ENCODE measurements at regions not wholly inside any gene's neighbourhood (a gene's known extent, or its start where the extent isn't known, plus 50 kb on each side); places are given as distances from the start of the nearest gene placed in this dataset.

DNA sequence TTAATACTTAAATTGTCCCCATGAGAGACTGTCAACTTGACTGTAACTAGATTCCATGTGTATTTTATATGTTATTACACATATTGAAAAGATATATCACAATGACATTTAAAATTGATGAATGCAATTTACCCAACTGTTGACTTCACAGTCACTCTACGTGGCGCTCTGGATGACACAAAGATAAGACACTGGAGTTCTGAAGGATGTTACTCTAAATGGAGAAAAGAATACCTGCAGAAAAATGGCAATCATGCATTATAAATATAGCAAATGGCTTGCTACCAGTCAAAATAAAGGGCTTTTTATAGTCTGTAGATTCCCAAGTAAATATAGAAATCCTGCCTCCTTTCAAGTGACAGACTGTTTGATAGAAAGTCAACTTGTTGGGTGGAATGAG lies 143.6 kb upstream of the KLF6 start:
- TF ChIP-seq, protein P1, sequence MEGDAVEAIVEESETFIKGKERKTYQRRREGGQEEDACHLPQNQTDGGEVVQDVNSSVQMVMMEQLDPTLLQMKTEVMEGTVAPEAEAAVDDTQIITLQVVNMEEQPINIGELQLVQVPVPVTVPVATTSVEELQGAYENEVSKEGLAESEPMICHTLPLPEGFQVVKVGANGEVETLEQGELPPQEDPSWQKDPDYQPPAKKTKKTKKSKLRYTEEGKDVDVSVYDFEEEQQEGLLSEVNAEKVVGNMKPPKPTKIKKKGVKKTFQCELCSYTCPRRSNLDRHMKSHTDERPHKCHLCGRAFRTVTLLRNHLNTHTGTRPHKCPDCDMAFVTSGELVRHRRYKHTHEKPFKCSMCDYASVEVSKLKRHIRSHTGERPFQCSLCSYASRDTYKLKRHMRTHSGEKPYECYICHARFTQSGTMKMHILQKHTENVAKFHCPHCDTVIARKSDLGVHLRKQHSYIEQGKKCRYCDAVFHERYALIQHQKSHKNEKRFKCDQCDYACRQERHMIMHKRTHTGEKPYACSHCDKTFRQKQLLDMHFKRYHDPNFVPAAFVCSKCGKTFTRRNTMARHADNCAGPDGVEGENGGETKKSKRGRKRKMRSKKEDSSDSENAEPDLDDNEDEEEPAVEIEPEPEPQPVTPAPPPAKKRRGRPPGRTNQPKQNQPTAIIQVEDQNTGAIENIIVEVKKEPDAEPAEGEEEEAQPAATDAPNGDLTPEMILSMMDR (conservative IDR thresholded peaks at IDR 0.05): no peak
- no peak for TF ChIP-seq EZH2 (IDR thresholded peaks at IDR 0.05; ENCODE audit: low read depth)

GRCh38 chr10:3928078-3928477 lies 143.1 kb upstream of the KLF6 start:
- POLR2A ChIA-PET (ENCODE audit: unreplicated experiment): no interaction called here
- H2AFZ ChIP-seq: no peak overlapping the region
- H3K4me3 ChIP-seq: no peak overlapping the region
- H3K4me1 ChIP-seq (replicated peaks; ENCODE audit: insufficient read depth): no peaks in the 10 kb centered on the region; the same call in 1 of the 2 replicates
- H3K9me2 ChIP-seq (ENCODE audit: insufficient read depth): no peaks in the 10 kb centered on the region
- intact Hi-C loops (cut with micrococcal nuclease; ENCODE audit: unreplicated experiment): no loop called here
- no peak for DNase-seq
- no peaks in the 10 kb centered on the region for H3K36me3 ChIP-seq (ENCODE audit: low read depth)
- no peak for TF ChIP-seq EZH2 (IDR thresholded peaks at IDR 0.05; ENCODE audit: low read depth)
- TF ChIP-seq, protein P1 (conservative IDR thresholded peaks at IDR 0.05): no peak
- no peaks in the 10 kb centered on the region for H4K20me1 ChIP-seq (ENCODE audit: insufficient read depth)
- no TSS peak for BruUV-seq (replicated peaks)
- no peaks in the 10 kb centered on the region for H3K79me2 ChIP-seq (ENCODE audit: low read depth)
- no peak overlapping the region for H3K27ac ChIP-seq
- no peaks in the 10 kb centered on the region for H3K9me3 ChIP-seq (ENCODE audit: insufficient read depth, low read depth)
- H3K27me3 ChIP-seq (ENCODE audit: insufficient read depth, low read depth): no peaks in the 10 kb centered on the region
- H3K4me2 ChIP-seq: no peak overlapping the region
- CTCF ChIA-PET: no interaction called here
- H3F3A ChIP-seq (ENCODE audit: insufficient read depth, low read depth): 0 out of 2 replicates have a peak, but pooled peaks cover 6% of the 10 kb centered on the region

More for the DNA sequence above, 143.6 kb upstream of the KLF6 start:
- no TSS peak for BruUV-seq (replicated peaks)
- ChIA-PET POLR2A (ENCODE audit: unreplicated experiment) (no interaction called here), CTCF (no interaction called here)
- Histone ChIP-seq H3K4me2 (no peak overlapping the region), H3K27ac (no peak overlapping the region), H3K4me3 (no peak overlapping the region), H3K27me3 (ENCODE audit: insufficient read depth, low read depth) (no peaks in the 10 kb centered on the region), H3F3A (ENCODE audit: insufficient read depth, low read depth) (0 out of 2 replicates have a peak, but pooled peaks cover 6% of the 10 kb centered on the region), H3K9me2 (ENCODE audit: insufficient read depth) (no peaks in the 10 kb centered on the region), H3K9me3 (ENCODE audit: insufficient read depth, low read depth) (no peaks in the 10 kb centered on the region), H4K20me1 (ENCODE audit: insufficient read depth) (no peaks in the 10 kb centered on the region), H3K79me2 (ENCODE audit: low read depth) (no peaks in the 10 kb centered on the region), H3K4me1 (replicated peaks; ENCODE audit: insufficient read depth) (no peaks in the 10 kb centered on the region; the same call in 1 of the 2 replicates), H2AFZ (no peak overlapping the region), H3K36me3 (ENCODE audit: low read depth) (no peaks in the 10 kb centered on the region)
- DNase-seq: no peak
- intact Hi-C loops (cut with micrococcal nuclease; ENCODE audit: unreplicated experiment): no loop called here

- no peaks in the 10 kb centered on the region for H3K36me3 ChIP-seq (ENCODE audit: low read depth)
- H3K9me2 ChIP-seq (ENCODE audit: insufficient read depth): no peaks in the 10 kb centered on the region
- no peaks in the 10 kb centered on the region; the same call in 1 of the 2 replicates for H3K4me1 ChIP-seq (replicated peaks; ENCODE audit: insufficient read depth)
- CTCF ChIA-PET: no interaction called here
- no peak for DNase-seq
- H3K27ac ChIP-seq: no peak overlapping the region
- no peaks in the 10 kb centered on the region for H3K79me2 ChIP-seq (ENCODE audit: low read depth)
- intact Hi-C loops (cut with micrococcal nuclease; ENCODE audit: unreplicated experiment): no loop called here
- H3K27me3 ChIP-seq (ENCODE audit: insufficient read depth, low read depth): no peaks in the 10 kb centered on the region
- no peak overlapping the region for H3K4me2 ChIP-seq
- H2AFZ ChIP-seq: no peak overlapping the region
- no peaks in the 10 kb centered on the region for H3K9me3 ChIP-seq (ENCODE audit: insufficient read depth, low read depth)
- H3K4me3 ChIP-seq: no peak overlapping the region
- POLR2A ChIA-PET (ENCODE audit: unreplicated experiment): no interaction called here
- H3F3A ChIP-seq (ENCODE audit: insufficient read depth, low read depth): 0 out of 2 replicates have a peak, but pooled peaks cover 6% of the 10 kb centered on the region
- no TSS peak for BruUV-seq (replicated peaks)
- H4K20me1 ChIP-seq (ENCODE audit: insufficient read depth): no peaks in the 10 kb centered on the region
- no peak for TF ChIP-seq EZH2 (IDR thresholded peaks at IDR 0.05; ENCODE audit: low read depth)
- TF ChIP-seq, protein P1 (conservative IDR thresholded peaks at IDR 0.05): no peak
Measured at GRCh38 chr10:3926675-3927525, 141.9 kb upstream of the KLF6 start.
